Fibroblast of skin of left biceps (primary cell): ENCODE measurements at regions not wholly inside any gene's neighbourhood (a gene's known extent, or its start where the extent isn't known, plus 50 kb on each side); places are given as distances from the start of the nearest gene placed in this dataset.
A peak's percentile ranks its signal among the peaks of the same experiment; 100 is the strongest.
"Not testable (repeated sequence)": the region's sequence is repeated elsewhere in the genome, so short reads cannot be mapped to it uniquely, and the experiment has no call there.

Source experiments
- DNase-seq, 2 experiments: peaks; one replicate each; pipeline ENCODE4 v3.0.0-alpha.2; 2013; ENCODE audit warnings: low read depth in 2 of 2

GRCh38 chrX:50967736-50968135 is 57.2 kb downstream of the BMP15 start:
- DNase-seq, result no peak

- DNase-seq, result not testable (repeated sequence)
Measured at GRCh38 chrX:50968871-50969635, 58.5 kb downstream of the BMP15 start.

GRCh38 chrX:50971395-50971794 is 60.9 kb downstream of the BMP15 start:
- no peak for DNase-seq

GRCh38 chrX:50973199-50973598 is 62.7 kb downstream of the BMP15 start:
- no peak for DNase-seq

GRCh38 chrX:50978920-50979682 is 68.6 kb downstream of the BMP15 start:
- DNase-seq, result no peak

GRCh38 chrX:50980251-50980650 is 69.7 kb downstream of the BMP15 start:
- no peak for DNase-seq

GRCh38 chrX:50988649-50989048 is 78.1 kb downstream of the BMP15 start:
- DNase-seq, result peak; percentile 1 to 3

- DNase-seq, result no peak
Measured at GRCh38 chrX:50996930-50997329, 86.4 kb downstream of the BMP15 start.

GRCh38 chrX:51000384-51000783 is 89.8 kb downstream of the BMP15 start:
- DNase-seq, result not testable (repeated sequence)

- DNase-seq, result not testable (repeated sequence)
Measured at GRCh38 chrX:51001733-51002632, 91.4 kb downstream of the BMP15 start.

GRCh38 chrX:51006064-51006463 is 95.5 kb downstream of the BMP15 start:
- no peak for DNase-seq

GRCh38 chrX:51024106-51024696 is 113.7 kb downstream of the BMP15 start:
- DNase-seq, result no peak

- no peak for DNase-seq
Measured at GRCh38 chrX:51026862-51027261, 116.3 kb downstream of the BMP15 start.

- no peak for DNase-seq
Measured at GRCh38 chrX:51035746-51036145, 125.2 kb downstream of the BMP15 start.

GRCh38 chrX:51047950-51048349 is 137.4 kb downstream of the BMP15 start:
- no peak for DNase-seq

GRCh38 chrX:51053741-51054140 is 143.2 kb downstream of the BMP15 start:
- no peak for DNase-seq

GRCh38 chrX:51098046-51098445 is 187.5 kb downstream of the BMP15 start:
- DNase-seq, result no peak

- DNase-seq, result not testable (repeated sequence)
Measured at GRCh38 chrX:51119058-51119926, 208.8 kb downstream of the BMP15 start.

GRCh38 chrX:51125743-51126142 is 206.9 kb upstream of the NUDT10 start:
- not testable (repeated sequence) for DNase-seq

- peak in 1 of 2 experiments; percentile 0 for DNase-seq
Measured at GRCh38 chrX:51144828-51145442, 187.7 kb upstream of the NUDT10 start.
